IPS DF 4.7 (cell line): ENCODE measurements at regions not wholly inside any gene's neighbourhood (a gene's known extent, or its start where the extent isn't known, plus 50 kb on each side); places are given as distances from the start of the nearest gene placed in this dataset.
"Not testable (repeated sequence)": the region's sequence is repeated elsewhere in the genome, so short reads cannot be mapped to it uniquely, and the experiment has no call there.

Experiments
- DNase-seq: peaks from one replicate; pipeline ENCODE4 v3.0.0-alpha.2; 2013; ENCODE audit warnings: low spot score; ENCODE audit errors: extremely low read depth

- no peak for DNase-seq
These were observed 178.0 kb downstream of the SYK start for GRCh38 chr9:90979639-90980038.

GRCh38 chr9:90981726-90982125 lies 180.1 kb downstream of the SYK start:
- no peak for DNase-seq

- DNase-seq: no peak
These were observed 181.8 kb downstream of the SYK start for GRCh38 chr9:90983394-90983793.

- no peak for DNase-seq
These were observed 184.0 kb downstream of the SYK start for GRCh38 chr9:90985631-90986030.

- DNase-seq: no peak
These were observed 184.5 kb downstream of the SYK start for GRCh38 chr9:90986161-90986560.

- DNase-seq: no peak
These were observed 185.9 kb downstream of the SYK start for GRCh38 chr9:90987566-90987965.

- no peak for DNase-seq
These were observed 186.7 kb downstream of the SYK start for GRCh38 chr9:90988318-90988717.

- DNase-seq: no peak
These were observed 190.3 kb downstream of the SYK start for GRCh38 chr9:90991953-90992352.

GRCh38 chr9:90995516-90995915 lies 193.9 kb downstream of the SYK start:
- no peak for DNase-seq

- DNase-seq: no peak
These were observed 194.8 kb downstream of the SYK start for GRCh38 chr9:90996154-90997065.

- no peak for DNase-seq
These were observed 197.0 kb downstream of the SYK start for GRCh38 chr9:90998573-90998972.

GRCh38 chr9:90999425-91000397 lies 198.1 kb downstream of the SYK start:
- no peak for DNase-seq

GRCh38 chr9:91001146-91001611 lies 199.6 kb downstream of the SYK start:
- DNase-seq: no peak

- no peak for DNase-seq
These were observed 202.9 kb downstream of the SYK start for GRCh38 chr9:91004484-91004883.

GRCh38 chr9:91004992-91005391 lies 203.4 kb downstream of the SYK start:
- DNase-seq: no peak

- no peak for DNase-seq
These were observed 204.4 kb downstream of the SYK start for GRCh38 chr9:91006046-91006445.

- no peak for DNase-seq
These were observed 206.9 kb downstream of the SYK start for GRCh38 chr9:91008568-91008967.

GRCh38 chr9:91011891-91012290 lies 210.3 kb downstream of the SYK start:
- no peak for DNase-seq

- no peak for DNase-seq
These were observed 211.6 kb downstream of the SYK start for GRCh38 chr9:91012933-91013841.

- no peak for DNase-seq
These were observed 215.6 kb downstream of the SYK start for GRCh38 chr9:91017245-91017644.

- not testable (repeated sequence) for DNase-seq
These were observed 218.3 kb downstream of the SYK start for GRCh38 chr9:91019871-91020270.
